ENCODE measurements at regions not wholly inside any gene's neighbourhood (a gene's known extent, or its start where the extent isn't known, plus 50 kb on each side); places are given as distances from the start of the nearest gene placed in this dataset.

DNA sequence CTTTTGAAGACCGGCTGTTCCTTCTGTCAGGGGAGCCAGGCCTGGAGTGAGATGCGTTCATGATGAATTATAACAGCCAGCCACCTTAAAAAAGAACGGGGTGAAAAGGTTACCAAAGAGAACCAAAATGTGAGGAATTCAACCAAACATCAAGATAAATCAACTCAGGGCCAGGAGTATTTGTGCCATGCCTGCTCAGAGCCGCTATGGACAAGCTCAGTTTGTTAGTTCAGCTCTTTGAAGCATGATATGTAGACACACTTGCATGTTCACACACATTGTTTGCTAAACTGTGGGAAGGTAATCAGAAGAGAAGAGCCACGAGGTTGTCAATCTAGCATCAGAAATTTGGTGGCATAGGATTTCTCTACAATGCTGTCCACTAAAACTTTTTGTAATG is 367.4 kb upstream of the TBX3 start:
- Histone ChIP-seq H3K36me3 (ENCODE audit: control insufficient read depth in 4 of 4, insufficient read depth in 4 of 4, low read length in 3 of 4) (no peaks in the 10 kb centered on the region), H3K4me3 (ENCODE audit: control insufficient read depth in 1 of 7, extremely low read depth in 1 of 7, insufficient read depth in 4 of 7, low read depth in 2 of 7, low read length in 6 of 7) (no peak overlapping the region), H3K27ac (ENCODE audit: insufficient read depth in 1 of 2, low read depth in 1 of 2, low read length in 2 of 2, poor library complexity in 1 of 2, severe bottlenecking in 2 of 2) (no peak overlapping the region), H3K4me1 (ENCODE audit: control extremely low read depth in 1 of 4, control insufficient read depth in 4 of 4, insufficient read depth in 4 of 4, low read length in 3 of 4) (no peaks in the 10 kb centered on the region), H3K9me3 (ENCODE audit: control extremely low read depth in 1 of 5, control insufficient read depth in 4 of 5, insufficient read depth in 2 of 5, low read depth in 1 of 5, low read length in 4 of 5) (no peaks in the 10 kb centered on the region), H3K27me3 (replicated peaks in 2 of 5; ENCODE audit: control insufficient read depth in 4 of 5, insufficient read depth in 5 of 5, low read length in 4 of 5) (no peaks in the 10 kb centered on the region)
- ChIA-PET POLR2A (no interaction called here), CTCF (no interaction called here)
- DNase-seq, result no peak
- 63% methylated on average over 3 of the region's 5 CpGs for WGBS (ENCODE audit: insufficient coverage)

DNA sequence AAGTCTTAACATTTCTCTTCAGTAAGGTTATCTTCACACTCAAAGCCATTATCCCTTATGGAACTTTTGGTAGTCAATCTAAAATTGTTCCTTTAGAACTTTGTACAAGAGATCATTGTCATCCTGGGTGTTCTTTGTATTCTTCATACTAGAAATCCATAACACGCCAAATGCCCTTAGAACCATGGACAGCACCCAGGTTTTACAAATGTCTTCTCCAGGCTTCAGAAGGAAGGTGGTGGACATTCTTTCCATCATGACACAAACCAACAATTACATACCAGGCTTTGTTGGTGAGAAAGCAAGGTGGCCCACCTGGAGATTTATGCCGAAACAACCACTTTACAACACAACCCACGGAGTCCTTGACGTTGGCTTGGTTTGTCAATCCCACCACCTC is 365.6 kb upstream of the TBX3 start:
- ChIA-PET CTCF (no interaction called here), POLR2A (no interaction called here)
- H3K36me3 ChIP-seq (ENCODE audit: control insufficient read depth in 4 of 4, insufficient read depth in 4 of 4, low read length in 3 of 4), result no peaks in the 10 kb centered on the region
- 100% methylated on average over 2 of the region's 4 CpGs for WGBS (ENCODE audit: insufficient coverage)
- no peaks in the 10 kb centered on the region for H3K27me3 ChIP-seq (replicated peaks in 2 of 5; ENCODE audit: control insufficient read depth in 4 of 5, insufficient read depth in 5 of 5, low read length in 4 of 5)
- DNase-seq, result no peak
- H3K4me3 ChIP-seq (ENCODE audit: control insufficient read depth in 1 of 7, extremely low read depth in 1 of 7, insufficient read depth in 4 of 7, low read depth in 2 of 7, low read length in 6 of 7), result no peak overlapping the region
- H3K27ac ChIP-seq (ENCODE audit: insufficient read depth in 1 of 2, low read depth in 1 of 2, low read length in 2 of 2, poor library complexity in 1 of 2, severe bottlenecking in 2 of 2), result no peak overlapping the region
- no peaks in the 10 kb centered on the region for H3K4me1 ChIP-seq (ENCODE audit: control extremely low read depth in 1 of 4, control insufficient read depth in 4 of 4, insufficient read depth in 4 of 4, low read length in 3 of 4)
- H3K9me3 ChIP-seq (ENCODE audit: control extremely low read depth in 1 of 5, control insufficient read depth in 4 of 5, insufficient read depth in 2 of 5, low read depth in 1 of 5, low read length in 4 of 5), result no peaks in the 10 kb centered on the region

DNA sequence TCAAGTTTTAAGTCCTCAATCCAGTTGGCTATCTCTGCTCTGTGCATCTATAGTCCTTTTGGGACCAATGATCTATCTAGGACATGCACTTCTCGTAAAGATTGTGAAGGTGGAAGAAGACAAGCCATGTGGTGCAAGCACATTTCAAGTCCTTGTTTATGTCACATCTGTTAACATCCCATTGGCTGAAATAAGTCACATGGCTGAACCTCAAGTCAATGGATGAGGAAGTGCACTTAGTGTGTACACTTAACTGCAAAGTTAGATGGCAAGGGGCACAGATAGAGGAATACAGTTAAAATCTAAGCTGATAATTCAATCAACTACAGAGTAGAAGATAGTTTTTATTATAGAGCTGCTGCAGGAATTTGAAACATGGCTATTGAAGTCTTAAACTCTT is 362.8 kb upstream of the TBX3 start:
- Histone ChIP-seq H3K4me3 (ENCODE audit: control insufficient read depth in 1 of 7, extremely low read depth in 1 of 7, insufficient read depth in 4 of 7, low read depth in 2 of 7, low read length in 6 of 7) (no peak overlapping the region), H3K27ac (ENCODE audit: insufficient read depth in 1 of 2, low read depth in 1 of 2, low read length in 2 of 2, poor library complexity in 1 of 2, severe bottlenecking in 2 of 2) (no peak overlapping the region), H3K4me1 (ENCODE audit: control extremely low read depth in 1 of 4, control insufficient read depth in 4 of 4, insufficient read depth in 4 of 4, low read length in 3 of 4) (no peaks in the 10 kb centered on the region), H3K27me3 (replicated peaks in 2 of 5; ENCODE audit: control insufficient read depth in 4 of 5, insufficient read depth in 5 of 5, low read length in 4 of 5) (no peaks in the 10 kb centered on the region), H3K36me3 (ENCODE audit: control insufficient read depth in 4 of 4, insufficient read depth in 4 of 4, low read length in 3 of 4) (no peaks in the 10 kb centered on the region), H3K9me3 (ENCODE audit: control extremely low read depth in 1 of 5, control insufficient read depth in 4 of 5, insufficient read depth in 2 of 5, low read depth in 1 of 5, low read length in 4 of 5) (peaks cover 0 to 2% (median 0%) of the 10 kb centered on the region in 5 experiments)
- DNase-seq, result no peak
- ChIA-PET CTCF (no interaction called here), POLR2A (no interaction called here)
- WGBS (ENCODE audit: insufficient coverage), result no CpG with 5 or more reads among the region's 1 CpG

DNA sequence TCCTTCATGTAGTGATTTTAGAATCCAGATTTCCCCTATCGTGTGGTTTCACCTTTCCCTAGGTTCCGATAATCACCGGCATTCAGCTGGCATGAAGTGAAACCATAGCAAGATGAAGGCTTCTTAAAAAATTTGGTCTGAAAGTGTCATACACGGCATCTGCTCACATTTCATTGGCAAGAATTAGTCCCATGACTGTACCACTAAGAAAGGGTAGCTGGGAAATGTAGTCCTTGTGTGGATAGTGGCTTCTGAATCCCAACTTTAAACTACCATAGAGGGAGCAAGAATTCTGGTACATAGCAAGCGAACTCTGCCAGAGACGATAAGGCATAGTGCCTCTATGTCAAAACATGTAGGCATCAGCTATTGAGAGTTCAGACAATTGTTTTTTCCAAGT is 360.1 kb upstream of the TBX3 start:
- 86% methylated on average over 5 of the region's 6 CpGs for WGBS (ENCODE audit: insufficient coverage)
- peaks cover 0 to 2% (median 0%) of the 10 kb centered on the region in 5 experiments for H3K9me3 ChIP-seq (ENCODE audit: control extremely low read depth in 1 of 5, control insufficient read depth in 4 of 5, insufficient read depth in 2 of 5, low read depth in 1 of 5, low read length in 4 of 5)
- no peak overlapping the region for H3K27ac ChIP-seq (ENCODE audit: insufficient read depth in 1 of 2, low read depth in 1 of 2, low read length in 2 of 2, poor library complexity in 1 of 2, severe bottlenecking in 2 of 2)
- H3K27me3 ChIP-seq (replicated peaks in 2 of 5; ENCODE audit: control insufficient read depth in 4 of 5, insufficient read depth in 5 of 5, low read length in 4 of 5), result no peaks in the 10 kb centered on the region
- DNase-seq, result no peak
- ChIA-PET CTCF (no interaction called here), POLR2A (no interaction called here)
- no peak overlapping the region for H3K4me3 ChIP-seq (ENCODE audit: control insufficient read depth in 1 of 7, extremely low read depth in 1 of 7, insufficient read depth in 4 of 7, low read depth in 2 of 7, low read length in 6 of 7)
- no peaks in the 10 kb centered on the region for H3K4me1 ChIP-seq (ENCODE audit: control extremely low read depth in 1 of 4, control insufficient read depth in 4 of 4, insufficient read depth in 4 of 4, low read length in 3 of 4)
- H3K36me3 ChIP-seq (ENCODE audit: control insufficient read depth in 4 of 4, insufficient read depth in 4 of 4, low read length in 3 of 4), result no peaks in the 10 kb centered on the region

DNA sequence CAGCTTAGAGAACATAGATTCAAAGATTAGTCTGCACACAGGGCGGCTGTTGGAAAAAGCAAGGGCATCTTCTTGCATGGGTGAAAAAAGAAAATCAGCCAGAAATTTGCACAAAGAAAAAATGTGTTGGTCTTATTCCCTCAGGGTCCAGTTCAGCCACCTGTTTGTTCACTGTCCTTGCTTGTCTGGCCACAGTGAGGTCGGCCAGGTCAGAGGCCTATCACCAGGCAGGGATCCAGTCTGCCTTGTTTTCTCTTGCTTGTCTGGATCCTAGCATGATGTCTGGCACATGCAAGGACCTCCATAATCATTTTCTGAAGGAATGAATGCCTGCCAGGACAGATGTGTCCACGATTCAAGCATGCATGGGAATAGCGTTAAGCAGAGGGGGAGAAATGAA is 359.1 kb upstream of the TBX3 start:
- Histone ChIP-seq H3K27me3 (replicated peaks in 2 of 5; ENCODE audit: control insufficient read depth in 4 of 5, insufficient read depth in 5 of 5, low read length in 4 of 5) (no peaks in the 10 kb centered on the region), H3K27ac (ENCODE audit: insufficient read depth in 1 of 2, low read depth in 1 of 2, low read length in 2 of 2, poor library complexity in 1 of 2, severe bottlenecking in 2 of 2) (no peak overlapping the region), H3K4me1 (ENCODE audit: control extremely low read depth in 1 of 4, control insufficient read depth in 4 of 4, insufficient read depth in 4 of 4, low read length in 3 of 4) (no peaks in the 10 kb centered on the region), H3K36me3 (ENCODE audit: control insufficient read depth in 4 of 4, insufficient read depth in 4 of 4, low read length in 3 of 4) (no peaks in the 10 kb centered on the region), H3K4me3 (ENCODE audit: control insufficient read depth in 1 of 7, extremely low read depth in 1 of 7, insufficient read depth in 4 of 7, low read depth in 2 of 7, low read length in 6 of 7) (no peak overlapping the region), H3K9me3 (ENCODE audit: control extremely low read depth in 1 of 5, control insufficient read depth in 4 of 5, insufficient read depth in 2 of 5, low read depth in 1 of 5, low read length in 4 of 5) (peaks cover 0 to 2% (median 0%) of the 10 kb centered on the region in 5 experiments)
- ChIA-PET CTCF (no interaction called here), POLR2A (no interaction called here)
- DNase-seq, result no peak
- WGBS (ENCODE audit: insufficient coverage), result 92% methylated on average over 4 of the region's 4 CpGs

DNA sequence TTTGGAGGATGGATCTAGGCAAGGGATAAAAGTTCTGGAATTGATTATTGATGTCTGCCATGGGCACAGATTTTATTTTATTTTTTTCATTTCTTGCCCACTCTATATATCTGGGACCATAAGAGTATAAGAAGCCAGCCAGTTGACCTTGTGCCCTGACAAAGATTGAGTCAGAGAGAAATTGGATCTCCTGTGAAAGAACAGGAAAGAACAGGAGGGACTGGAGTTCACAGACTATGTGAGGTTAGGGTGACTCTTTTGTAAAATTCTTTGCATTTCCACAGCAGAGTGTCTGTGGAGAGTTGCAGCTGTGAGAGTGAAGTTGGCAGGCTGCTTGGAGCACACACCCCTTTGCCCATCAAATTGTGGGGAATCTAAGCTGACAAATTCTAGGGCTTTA is 358.4 kb upstream of the TBX3 start:
- ChIA-PET POLR2A (no interaction called here), CTCF (no interaction called here)
- H3K36me3 ChIP-seq (ENCODE audit: control insufficient read depth in 4 of 4, insufficient read depth in 4 of 4, low read length in 3 of 4), result no peaks in the 10 kb centered on the region
- H3K4me3 ChIP-seq (ENCODE audit: control insufficient read depth in 1 of 7, extremely low read depth in 1 of 7, insufficient read depth in 4 of 7, low read depth in 2 of 7, low read length in 6 of 7), result no peak overlapping the region
- H3K27ac ChIP-seq (ENCODE audit: insufficient read depth in 1 of 2, low read depth in 1 of 2, low read length in 2 of 2, poor library complexity in 1 of 2, severe bottlenecking in 2 of 2), result no peak overlapping the region
- no peak for DNase-seq
- no peaks in the 10 kb centered on the region for H3K4me1 ChIP-seq (ENCODE audit: control extremely low read depth in 1 of 4, control insufficient read depth in 4 of 4, insufficient read depth in 4 of 4, low read length in 3 of 4)
- H3K9me3 ChIP-seq (ENCODE audit: control extremely low read depth in 1 of 5, control insufficient read depth in 4 of 5, insufficient read depth in 2 of 5, low read depth in 1 of 5, low read length in 4 of 5), result peaks cover 0 to 2% (median 0%) of the 10 kb centered on the region in 5 experiments
- no peaks in the 10 kb centered on the region for H3K27me3 ChIP-seq (replicated peaks in 2 of 5; ENCODE audit: control insufficient read depth in 4 of 5, insufficient read depth in 5 of 5, low read length in 4 of 5)

DNA sequence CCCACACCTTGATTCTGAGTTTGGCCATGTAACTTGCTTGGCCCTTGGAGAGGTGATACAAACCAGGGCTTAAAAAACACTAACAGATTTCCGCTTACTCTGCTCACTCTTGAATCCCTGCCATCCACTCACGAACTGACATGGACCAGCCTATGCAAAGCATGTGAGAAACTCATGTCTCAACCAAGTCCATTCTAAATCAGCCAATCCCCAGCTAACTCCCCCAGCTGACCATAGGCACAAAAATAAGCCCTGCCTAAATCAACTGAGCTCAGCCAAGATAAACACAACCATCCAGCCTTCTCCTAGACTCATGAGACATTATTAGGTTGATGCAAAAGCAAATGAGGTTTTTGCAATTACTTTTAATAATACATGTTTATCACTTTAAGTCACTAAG is 353.9 kb upstream of the TBX3 start:
- 83% methylated on average over 2 of the region's 2 CpGs for WGBS (ENCODE audit: insufficient coverage)
- no peaks in the 10 kb centered on the region for H3K36me3 ChIP-seq (ENCODE audit: control insufficient read depth in 4 of 4, insufficient read depth in 4 of 4, low read length in 3 of 4)
- H3K9me3 ChIP-seq (ENCODE audit: control extremely low read depth in 1 of 5, control insufficient read depth in 4 of 5, insufficient read depth in 2 of 5, low read depth in 1 of 5, low read length in 4 of 5), result no peaks in the 10 kb centered on the region
- H3K4me3 ChIP-seq (ENCODE audit: control insufficient read depth in 1 of 7, extremely low read depth in 1 of 7, insufficient read depth in 4 of 7, low read depth in 2 of 7, low read length in 6 of 7), result no peak overlapping the region
- no peak overlapping the region for H3K27ac ChIP-seq (ENCODE audit: insufficient read depth in 1 of 2, low read depth in 1 of 2, low read length in 2 of 2, poor library complexity in 1 of 2, severe bottlenecking in 2 of 2)
- CTCF ChIA-PET, result no interaction called here
- H3K27me3 ChIP-seq (replicated peaks in 2 of 5; ENCODE audit: control insufficient read depth in 4 of 5, insufficient read depth in 5 of 5, low read length in 4 of 5), result no peaks in the 10 kb centered on the region
- no peaks in the 10 kb centered on the region for H3K4me1 ChIP-seq (ENCODE audit: control extremely low read depth in 1 of 4, control insufficient read depth in 4 of 4, insufficient read depth in 4 of 4, low read length in 3 of 4)
- DNase-seq, result no peak
- POLR2A ChIA-PET, result no interaction called here
